Renal cortex interstitium (tissue), 11 donors: ENCODE measurements at regions not wholly inside any gene's neighbourhood (a gene's known extent, or its start where the extent isn't known, plus 50 kb on each side); places are given as distances from the start of the nearest gene placed in this dataset.
"Not testable (repeated sequence)": the region's sequence is repeated elsewhere in the genome, so short reads cannot be mapped to it uniquely, and the experiment has no call there.

Experiments
- DNase-seq, 11 donors: peaks; one replicate each; pipeline ENCODE4 v3.0.0-alpha.2; 2013; ENCODE audit warnings: low read depth in 9 of 11, low spot score in 4 of 11; ENCODE audit errors: extremely low read depth in 1 of 11

GRCh38 chr13:111437856-111438547 is 117.6 kb downstream of the TEX29 start:
- DNase-seq = no peak

DNA sequence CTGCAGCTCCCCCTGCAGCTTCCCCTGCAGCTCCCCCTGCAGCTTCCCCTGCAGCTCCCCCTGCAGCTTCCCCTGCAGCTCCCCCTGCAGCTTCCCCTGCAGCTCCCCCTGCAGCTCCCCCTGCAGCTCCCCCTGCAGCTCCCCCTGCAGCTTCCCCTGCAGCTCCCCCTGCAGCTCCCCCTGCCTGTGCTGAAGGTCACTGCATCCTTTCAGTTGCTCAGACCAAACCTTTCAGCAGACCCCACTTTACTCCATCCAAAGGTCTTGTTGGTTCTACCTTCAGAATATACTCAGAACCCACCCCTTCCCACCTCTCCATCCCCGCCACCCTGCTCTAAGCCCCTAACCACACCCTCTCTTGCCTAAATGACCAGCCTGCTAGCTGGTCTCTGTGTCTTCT is 120.0 kb downstream of the TEX29 start:
- DNase-seq = not testable (repeated sequence)

- no peak for DNase-seq
Observed at GRCh38 chr13:111443981-111444380, 123.5 kb downstream of the TEX29 start.

DNA sequence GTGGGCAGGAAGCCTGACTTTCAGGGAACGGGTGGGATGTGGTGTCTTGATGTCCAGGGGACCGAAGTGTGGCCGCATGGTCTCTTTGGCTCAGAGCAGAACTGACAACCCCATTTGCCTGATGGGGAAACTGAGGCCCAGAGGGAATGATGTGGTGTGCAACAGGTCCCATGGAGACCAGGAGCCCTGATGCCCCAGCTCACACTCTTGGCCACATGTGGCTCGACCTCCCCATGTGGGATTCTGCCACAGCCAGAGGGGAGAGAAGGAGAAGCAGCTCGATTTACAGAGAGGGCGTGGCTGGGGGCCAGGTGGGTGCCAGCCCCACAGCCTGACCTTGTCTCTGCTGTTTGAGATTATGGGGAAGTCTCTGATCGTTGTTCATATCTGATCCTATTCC is 128.1 kb downstream of the TEX29 start:
- no peak for DNase-seq

DNA sequence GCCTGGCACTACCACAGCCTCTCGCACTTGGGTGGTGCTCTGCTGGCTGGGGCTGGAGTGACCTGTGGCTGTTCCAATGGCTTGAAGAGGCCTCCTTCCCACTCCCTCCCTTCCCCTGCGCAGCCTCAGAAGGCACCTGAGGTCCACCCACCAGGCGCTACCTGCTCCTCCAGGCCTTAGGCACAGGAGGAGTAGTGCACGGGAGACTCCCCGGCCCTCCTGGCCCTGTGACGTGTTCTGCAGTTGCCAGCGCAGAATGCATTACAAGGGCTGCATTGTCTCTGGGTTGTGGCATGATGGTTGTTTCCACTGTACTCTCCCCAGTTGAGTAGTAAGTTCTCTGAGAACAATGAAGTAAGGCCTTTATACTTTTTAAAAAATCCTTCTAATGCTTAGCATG is 128.6 kb downstream of the TEX29 start:
- no peak for DNase-seq

GRCh38 chr13:111451402-111451801 is 131.0 kb downstream of the TEX29 start:
- no peak for DNase-seq

- DNase-seq = no peak
Observed at GRCh38 chr13:111456452-111457230, 136.2 kb downstream of the TEX29 start.

- DNase-seq = no peak
Observed at GRCh38 chr13:111458001-111458531, 137.6 kb downstream of the TEX29 start.

DNA sequence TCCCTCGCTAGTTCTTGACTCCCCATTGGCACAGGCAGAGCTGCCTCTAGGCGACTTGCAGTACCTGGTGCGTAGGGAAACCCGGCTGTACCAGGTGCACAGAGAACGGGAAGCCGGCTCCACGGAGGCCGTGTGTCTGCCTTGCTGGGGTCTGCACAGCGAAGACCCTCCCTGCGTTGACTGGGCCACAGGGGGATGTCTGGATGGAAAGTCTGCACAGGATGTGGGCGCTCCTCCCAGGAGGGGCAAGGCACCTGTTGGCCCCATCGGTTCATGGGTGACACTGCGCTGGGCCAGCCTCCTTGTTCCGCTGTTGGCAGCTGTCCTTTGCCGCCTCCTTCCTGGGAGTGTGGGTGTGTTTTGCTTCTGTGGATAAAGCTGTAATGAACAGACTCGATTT is 138.3 kb downstream of the TEX29 start:
- DNase-seq = no peak

DNA sequence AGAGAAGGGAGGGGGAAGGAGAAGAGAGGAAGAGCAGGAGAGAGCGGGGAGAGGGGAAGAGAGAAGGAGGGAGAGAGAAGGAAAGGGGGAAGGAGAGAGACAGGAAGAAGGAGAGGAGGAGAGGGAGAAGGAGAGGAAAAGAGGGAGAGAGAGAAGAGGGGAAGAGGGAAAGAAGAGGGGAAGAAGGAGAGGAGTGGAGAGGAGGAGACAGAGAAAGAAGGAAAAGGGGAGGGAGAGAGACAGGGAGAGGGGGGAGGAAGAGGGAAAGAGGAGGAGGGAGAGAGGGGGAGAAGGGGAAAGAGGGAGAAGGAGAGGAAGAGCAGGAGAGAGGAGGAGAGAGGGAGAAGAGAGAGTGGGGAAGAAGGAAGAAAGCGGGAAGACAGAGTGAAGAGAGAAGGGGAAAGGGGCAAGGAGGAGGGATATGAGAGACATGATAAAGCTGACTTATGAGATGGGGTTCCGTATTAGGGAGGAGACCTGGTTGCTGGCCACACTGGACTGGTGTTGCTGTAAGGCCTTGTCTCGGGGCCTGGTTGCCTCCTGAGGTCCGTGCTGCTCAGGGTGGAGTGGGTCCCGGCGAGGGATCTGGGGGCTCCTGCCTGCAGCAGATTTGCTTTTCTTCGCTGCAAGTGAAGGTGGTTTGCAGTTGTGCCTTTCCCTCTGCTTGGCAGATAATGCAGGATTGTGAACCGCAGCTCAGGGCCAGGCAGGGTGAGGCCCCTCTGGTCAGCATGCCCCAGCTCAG is 139.5 kb downstream of the TEX29 start:
- no peak for DNase-seq

GRCh38 chr13:111460548-111461444 is 140.4 kb downstream of the TEX29 start:
- peak; percentile 9 to 50 (median 31) for DNase-seq

DNA sequence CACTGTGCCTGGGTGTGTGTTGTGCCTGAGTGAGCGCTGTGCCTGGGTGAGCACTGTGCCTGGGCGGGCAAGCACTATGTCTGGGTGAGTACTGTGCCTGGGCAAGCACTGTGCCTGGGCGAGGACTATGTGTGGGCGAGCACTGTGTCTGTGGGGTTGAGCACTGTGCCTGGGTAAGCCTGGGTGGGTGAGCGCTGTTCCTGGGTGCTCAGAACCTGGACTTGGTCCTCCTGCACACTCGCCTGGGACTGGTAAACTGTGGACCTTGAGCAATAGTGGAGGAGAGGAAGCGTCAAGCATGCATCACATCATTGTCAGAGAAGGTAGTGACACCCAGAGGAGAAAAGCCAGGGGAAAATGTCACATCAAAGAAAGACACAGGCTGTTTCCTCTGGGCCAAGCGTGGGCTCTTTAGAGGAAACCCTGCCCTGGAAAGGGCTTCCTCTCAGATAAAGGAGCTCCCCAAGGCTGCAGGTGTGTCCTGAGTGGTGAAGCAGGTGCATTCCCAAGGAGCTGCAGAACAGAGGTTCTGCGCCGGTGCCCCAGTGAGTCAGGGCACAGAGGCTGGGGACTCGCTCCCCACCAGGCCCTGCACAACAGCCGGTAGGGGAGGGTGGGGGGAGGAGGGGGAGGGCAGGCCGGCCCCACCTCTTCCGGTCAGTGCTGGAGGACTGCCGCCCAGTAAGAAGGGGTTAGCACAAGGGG is 141.2 kb downstream of the TEX29 start:
- DNase-seq = no peak

DNA sequence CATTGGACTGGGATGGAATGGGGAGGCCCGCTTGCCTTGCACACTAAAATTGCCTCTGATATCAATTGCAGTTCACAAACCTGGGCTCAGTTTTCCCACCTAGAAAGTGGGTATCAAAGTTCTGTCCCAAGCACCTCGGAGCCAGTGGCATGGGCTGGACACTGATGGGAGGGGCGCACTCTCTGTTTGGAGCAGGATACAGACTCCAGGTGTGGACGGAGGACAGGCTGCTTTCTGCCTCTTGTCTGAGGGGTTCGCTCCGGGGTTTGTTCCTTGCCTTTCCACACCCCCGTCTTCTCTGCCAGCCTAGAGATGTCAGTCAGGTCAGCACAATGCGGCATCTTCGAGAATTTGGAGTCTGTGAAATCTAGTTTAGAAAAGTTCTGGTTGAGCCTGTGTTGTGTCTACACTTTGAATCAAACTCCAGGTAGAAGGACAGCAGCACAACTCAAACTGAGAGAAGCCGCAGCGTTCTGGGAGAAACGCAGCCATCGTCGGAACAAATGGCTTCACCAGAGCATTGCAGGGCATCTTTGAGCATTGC is 141.9 kb downstream of the TEX29 start:
- no peak for DNase-seq

DNA sequence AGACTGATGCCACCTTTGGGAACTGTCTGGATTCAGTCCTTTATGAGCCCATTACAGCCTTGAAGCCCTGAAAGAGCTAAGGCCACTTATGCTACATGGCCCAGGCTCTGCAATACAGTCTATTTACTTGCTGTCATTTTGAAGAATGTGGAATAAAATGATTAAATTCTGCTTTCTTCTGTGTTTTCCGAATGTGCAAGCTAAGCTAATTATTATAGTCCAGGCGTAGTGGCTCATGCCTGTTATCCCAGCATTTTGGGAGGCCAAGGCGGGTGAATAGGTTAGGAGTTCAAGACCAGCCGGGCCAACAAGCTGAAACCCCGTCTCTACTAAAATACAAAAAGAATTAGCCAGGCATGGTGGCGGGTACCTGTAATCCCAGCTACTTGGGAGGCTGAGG is 142.5 kb downstream of the TEX29 start:
- DNase-seq = no peak

DNA sequence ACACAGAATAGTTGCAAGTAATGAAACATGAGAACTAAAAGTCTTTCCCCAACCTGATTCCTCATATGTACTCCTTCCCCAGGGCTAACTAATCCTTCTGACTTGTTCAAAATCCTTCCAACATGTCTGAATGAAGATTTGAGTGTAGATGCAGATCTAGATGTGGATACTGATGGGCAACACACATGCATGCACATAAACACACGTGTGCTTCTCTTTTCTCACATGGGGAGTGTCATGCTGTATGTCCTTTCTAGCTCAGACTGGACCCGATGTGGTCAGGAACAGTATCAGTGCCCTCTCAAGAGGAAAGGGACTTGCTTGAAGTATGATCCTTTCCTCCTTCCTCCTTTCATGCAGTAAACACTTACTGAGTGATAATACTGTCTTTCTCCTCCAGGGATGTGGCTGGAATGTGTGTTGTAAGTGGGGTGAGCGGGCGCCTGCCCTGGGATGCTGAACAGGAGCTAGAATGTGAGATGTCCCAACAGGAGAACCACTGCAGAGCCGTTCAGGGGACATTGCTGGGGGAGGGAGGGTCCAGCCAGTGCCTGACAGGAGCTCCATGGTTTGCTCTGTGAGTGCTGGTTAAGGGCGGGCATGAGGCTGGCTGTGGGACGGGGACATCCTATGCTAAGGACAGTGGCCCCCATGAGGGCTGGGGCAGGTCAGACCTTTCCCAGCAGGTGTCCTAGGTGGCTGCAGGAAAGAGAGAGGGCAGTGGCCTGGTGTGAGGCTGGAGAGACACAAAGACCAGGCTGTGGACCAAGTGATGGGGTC is 146.9 kb downstream of the TEX29 start:
- no peak for DNase-seq

DNA sequence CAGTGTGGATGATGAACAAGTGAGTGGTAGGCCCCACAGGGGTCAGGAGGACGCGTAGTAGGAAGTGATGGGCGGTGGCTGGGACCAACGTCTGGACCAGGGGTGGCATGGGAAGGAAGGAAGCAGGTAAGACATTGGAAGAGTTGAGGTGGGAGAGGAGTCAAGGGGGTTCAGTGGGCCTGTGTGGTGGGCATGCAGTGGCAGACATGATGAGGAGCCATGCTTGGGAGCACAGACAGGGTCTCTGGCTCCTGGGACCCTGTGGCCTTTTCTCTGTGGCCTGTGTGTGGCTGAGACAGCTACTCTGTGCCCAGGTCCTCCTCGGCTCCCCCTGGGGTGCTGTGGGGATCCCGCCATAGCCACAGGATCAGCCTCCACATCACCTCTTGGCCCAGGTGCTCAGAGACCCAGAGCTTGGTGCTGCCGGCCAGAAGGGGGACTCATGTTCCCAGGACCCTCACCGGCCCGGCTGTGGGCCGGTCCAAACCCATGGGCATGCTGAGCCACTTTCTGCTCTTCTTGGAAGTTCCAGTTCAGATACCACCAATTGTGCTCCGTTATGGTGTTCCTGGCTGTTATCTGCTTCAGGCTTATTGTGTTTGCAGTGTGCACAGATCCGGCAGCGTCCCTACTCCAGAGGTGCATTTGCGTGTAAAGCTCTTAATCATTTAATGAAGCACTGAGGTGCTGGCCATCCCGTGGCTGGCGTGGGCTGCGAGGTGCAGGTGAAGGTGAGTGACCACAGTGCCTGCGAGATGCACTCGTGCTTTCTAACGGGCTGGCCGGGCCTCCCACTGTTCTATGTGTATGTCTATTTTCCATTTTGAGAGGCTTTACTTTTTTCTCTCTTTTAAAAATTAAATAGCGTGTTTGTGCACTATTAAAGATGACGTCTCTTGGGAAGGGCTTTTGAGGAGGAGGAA is 147.9 kb downstream of the TEX29 start:
- no peak for DNase-seq
